Tibial nerve (tissue), 4 donors: ENCODE measurements at regions not wholly inside any gene's neighbourhood (a gene's known extent, or its start where the extent isn't known, plus 50 kb on each side); places are given as distances from the start of the nearest gene placed in this dataset.
"Not testable (repeated sequence)": the region's sequence is repeated elsewhere in the genome, so short reads cannot be mapped to it uniquely, and the experiment has no call there.

Experiments used
- DNase-seq, 2 donors: peaks; one replicate each; pipeline ENCODE4 v3.0.0-alpha.2; 2019; ENCODE audit warnings: low spot score in 2 of 2
- H3K27ac ChIP-seq, 4 donors: fragments of 200-600 bp; sonication (generic) in 3 of 4; one replicate each; pipeline ENCODE4 v1.5.1; 2017 to 2019; ENCODE audit warnings: mild to moderate bottlenecking in 1 of 4
- H3K27me3 ChIP-seq, 2 donors: fragments of 200-600 bp; sonication (generic) in 1 of 2; one replicate each; pipeline versions ENCODE4 v1.5.1 to v1.6.0; 2017 to 2019
- H3K36me3 ChIP-seq, 3 donors: fragments of 200-600 bp; sonication (generic); one replicate each; pipeline ENCODE4 v1.5.1; 2018 to 2019
- H3K4me1 ChIP-seq, 4 donors: fragments of 200-600 bp; sonication (generic) in 3 of 4; one replicate each; pipeline ENCODE4 v1.5.1; 2017 to 2019
- H3K4me3 ChIP-seq, 4 donors: fragments of 200-600 bp; sonication (generic) in 3 of 4; one replicate each; pipeline ENCODE4 v1.5.1; 2017 to 2019; ENCODE audit warnings: mild to moderate bottlenecking in 1 of 4, moderate library complexity in 1 of 4
- H3K9me3 ChIP-seq, 4 donors: fragments of 200-600 bp; sonication (generic) in 3 of 4; one replicate each; pipeline ENCODE4 v1.5.1; 2017 to 2019
- EP300 ChIP-seq, 2 donors: sonication (generic); formaldehyde crosslinking; IDR thresholded peaks; one replicate each; pipeline ENCODE4 v1.6.1; 2017; ENCODE audit warnings: antibody characterized with exemption in 2 of 2, mild to moderate bottlenecking in 1 of 2
- POLR2A ChIP-seq, 2 donors: fragments of 450-650 bp; IDR thresholded peaks; one replicate each; pipeline ENCODE4 v1.6.1; 2017; ENCODE audit warnings: antibody characterized with exemption in 2 of 2, mild to moderate bottlenecking in 2 of 2, moderate library complexity in 2 of 2
- WGBS, 2 donors: methylation state at CpG; one replicate each; pipeline ENCODE4 v1.1.5; 2018; 5-methylcytosine and 5-hydroxymethylcytosine counted together
- TF ChIP-seq, protein P1 (sequence below), 5 experiments: fragments of 200-600 bp in 3 of 5; fragments of 450-650 bp in 2 of 5; sonication (generic) in 3 of 5; IDR thresholded peaks; one replicate each; pipeline ENCODE4 v1.5.1; 2016 to 2019; ENCODE audit warnings: antibody characterized with exemption in 5 of 5, mild to moderate bottlenecking in 3 of 5, moderate library complexity in 2 of 5

- no peak for TF ChIP-seq EP300 (IDR thresholded peaks at IDR 0.05)
- TF ChIP-seq POLR2A (IDR thresholded peaks at IDR 0.05): no peak
- TF ChIP-seq, protein P1, sequence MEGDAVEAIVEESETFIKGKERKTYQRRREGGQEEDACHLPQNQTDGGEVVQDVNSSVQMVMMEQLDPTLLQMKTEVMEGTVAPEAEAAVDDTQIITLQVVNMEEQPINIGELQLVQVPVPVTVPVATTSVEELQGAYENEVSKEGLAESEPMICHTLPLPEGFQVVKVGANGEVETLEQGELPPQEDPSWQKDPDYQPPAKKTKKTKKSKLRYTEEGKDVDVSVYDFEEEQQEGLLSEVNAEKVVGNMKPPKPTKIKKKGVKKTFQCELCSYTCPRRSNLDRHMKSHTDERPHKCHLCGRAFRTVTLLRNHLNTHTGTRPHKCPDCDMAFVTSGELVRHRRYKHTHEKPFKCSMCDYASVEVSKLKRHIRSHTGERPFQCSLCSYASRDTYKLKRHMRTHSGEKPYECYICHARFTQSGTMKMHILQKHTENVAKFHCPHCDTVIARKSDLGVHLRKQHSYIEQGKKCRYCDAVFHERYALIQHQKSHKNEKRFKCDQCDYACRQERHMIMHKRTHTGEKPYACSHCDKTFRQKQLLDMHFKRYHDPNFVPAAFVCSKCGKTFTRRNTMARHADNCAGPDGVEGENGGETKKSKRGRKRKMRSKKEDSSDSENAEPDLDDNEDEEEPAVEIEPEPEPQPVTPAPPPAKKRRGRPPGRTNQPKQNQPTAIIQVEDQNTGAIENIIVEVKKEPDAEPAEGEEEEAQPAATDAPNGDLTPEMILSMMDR (IDR thresholded peaks at IDR 0.05): no peak
- Histone ChIP-seq H3K9me3 (peaks cover 0 to 9% (median 0%) of the 10 kb centered on the region in 4 donors), H3K4me3 (no peak overlapping the region)
Measured at GRCh38 chrY:18889548-18889947, 116.0 kb upstream of the HSFY2 start.

GRCh38 chrY:18884748-18885147 is 111.2 kb upstream of the HSFY2 start:
- Histone ChIP-seq H3K27ac (no peak overlapping the region), H3K36me3 (no peaks in the 10 kb centered on the region), H3K4me1 (no peaks in the 10 kb centered on the region), H3K4me3 (no peak overlapping the region), H3K27me3 (no peaks in the 10 kb centered on the region), H3K9me3 (no peaks in the 10 kb centered on the region)
- DNase-seq: no peak
- WGBS, 2 donors: 79% methylated on average over 2 of the region's 2 CpGs; no CpG with 5 or more reads in 1 of the 2 donors
- TF ChIP-seq EP300 (IDR thresholded peaks at IDR 0.05): no peak
- TF ChIP-seq, protein P1 (IDR thresholded peaks at IDR 0.05): no peak
- no peak for TF ChIP-seq POLR2A (IDR thresholded peaks at IDR 0.05)

More at GRCh38 chrY:18889548-18889947, 116.0 kb upstream of the HSFY2 start:
- Histone ChIP-seq H3K4me1 (no peaks in the 10 kb centered on the region), H3K27ac (no peak overlapping the region), H3K36me3 (no peaks in the 10 kb centered on the region), H3K27me3 (no peaks in the 10 kb centered on the region)
- 100% methylated on average over 2 of the region's 2 CpGs; no CpG with 5 or more reads in 1 of the 2 donors for WGBS, 2 donors
- no peak for DNase-seq

DNA sequence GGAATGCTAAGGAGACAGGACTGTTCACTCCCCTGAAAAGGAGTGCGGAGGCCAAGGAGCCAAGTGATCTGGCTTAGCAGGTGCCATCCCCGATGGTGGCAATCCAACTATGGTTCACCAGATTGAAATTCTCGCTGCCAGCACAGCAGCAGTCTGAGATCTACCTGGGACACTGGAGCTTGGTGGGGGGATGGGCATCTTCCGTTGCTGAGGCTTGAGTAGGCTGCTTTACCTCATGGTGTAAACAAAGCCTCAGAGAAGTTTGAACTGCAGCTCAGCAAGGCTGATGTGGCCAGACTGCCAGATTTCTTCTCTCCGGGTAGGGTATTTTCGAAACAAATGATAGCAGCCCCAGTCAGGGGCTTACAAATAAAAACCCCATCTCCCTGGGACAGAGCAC is 95.6 kb upstream of the HSFY2 start:
- no CpG with 5 or more reads among the region's 6 CpGs for WGBS, 2 donors
- H3K4me3 ChIP-seq, H3K27ac ChIP-seq: not testable (repeated sequence)

DNA sequence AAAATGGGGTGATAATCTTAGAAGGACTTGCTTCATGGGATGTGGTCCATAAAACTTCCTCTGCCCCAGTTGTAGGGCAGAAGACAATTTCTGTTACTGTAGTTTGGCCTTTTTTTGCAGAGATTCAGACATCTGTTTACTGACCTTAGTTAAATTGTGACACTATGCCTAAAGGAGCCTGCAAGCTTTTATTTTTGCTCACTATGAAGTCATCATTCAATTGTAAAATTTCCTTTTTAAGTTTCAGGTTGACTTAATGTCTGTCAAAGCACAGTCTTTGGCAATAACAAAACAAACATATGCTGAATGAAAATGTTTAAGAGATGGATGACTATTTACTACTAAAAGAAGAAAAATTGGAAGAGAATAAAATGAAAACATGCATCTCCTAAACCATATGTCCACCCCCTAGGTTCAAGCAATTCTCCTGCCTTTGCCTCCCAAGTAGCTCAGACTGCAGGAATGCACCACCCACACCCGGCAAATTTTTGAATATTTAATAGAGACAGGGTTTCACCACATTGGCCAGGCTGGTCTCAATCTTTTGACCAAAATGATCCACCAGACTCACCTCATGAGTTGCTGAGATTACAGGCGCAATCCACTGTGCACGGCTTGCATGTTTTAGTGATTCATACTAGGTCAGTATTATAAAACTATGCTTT is 93.5 kb upstream of the HSFY2 start:
- H3K27ac ChIP-seq, H3K9me3 ChIP-seq, H3K27me3 ChIP-seq, H3K4me1 ChIP-seq, DNase-seq, H3K36me3 ChIP-seq, H3K4me3 ChIP-seq: not testable (repeated sequence)
- 100% methylated on average over 1 of the region's 3 CpGs; no CpG with 5 or more reads in 1 of the 2 donors for WGBS, 2 donors

More for the DNA sequence above, 95.6 kb upstream of the HSFY2 start:
- not testable (repeated sequence) for H3K4me1 ChIP-seq, H3K27me3 ChIP-seq, H3K36me3 ChIP-seq, DNase-seq, H3K9me3 ChIP-seq

DNA sequence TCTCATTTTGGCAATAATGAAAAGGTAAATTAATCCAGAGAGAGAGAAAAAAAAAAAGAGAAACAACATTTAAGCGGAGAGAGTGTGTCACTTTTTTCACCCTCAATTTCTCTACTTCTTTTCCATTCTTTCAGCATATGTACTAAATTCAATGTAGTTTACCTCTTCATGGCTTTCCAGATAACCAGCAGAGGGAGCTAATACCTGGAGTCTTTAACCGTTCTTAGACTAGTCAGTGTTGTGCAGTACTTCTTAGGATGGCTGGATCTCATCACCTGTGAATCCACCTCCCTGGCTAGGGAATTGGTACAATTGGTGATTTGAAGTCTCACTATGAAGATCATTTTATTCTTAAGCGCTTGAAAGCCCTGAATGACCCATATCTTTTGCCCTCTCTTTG is 87.3 kb upstream of the HSFY2 start:
- no CpG with 5 or more reads among the region's 3 CpGs for WGBS, 2 donors
- not testable (repeated sequence) for H3K4me1 ChIP-seq, H3K27ac ChIP-seq, H3K36me3 ChIP-seq, H3K9me3 ChIP-seq, H3K4me3 ChIP-seq, DNase-seq, H3K27me3 ChIP-seq

DNA sequence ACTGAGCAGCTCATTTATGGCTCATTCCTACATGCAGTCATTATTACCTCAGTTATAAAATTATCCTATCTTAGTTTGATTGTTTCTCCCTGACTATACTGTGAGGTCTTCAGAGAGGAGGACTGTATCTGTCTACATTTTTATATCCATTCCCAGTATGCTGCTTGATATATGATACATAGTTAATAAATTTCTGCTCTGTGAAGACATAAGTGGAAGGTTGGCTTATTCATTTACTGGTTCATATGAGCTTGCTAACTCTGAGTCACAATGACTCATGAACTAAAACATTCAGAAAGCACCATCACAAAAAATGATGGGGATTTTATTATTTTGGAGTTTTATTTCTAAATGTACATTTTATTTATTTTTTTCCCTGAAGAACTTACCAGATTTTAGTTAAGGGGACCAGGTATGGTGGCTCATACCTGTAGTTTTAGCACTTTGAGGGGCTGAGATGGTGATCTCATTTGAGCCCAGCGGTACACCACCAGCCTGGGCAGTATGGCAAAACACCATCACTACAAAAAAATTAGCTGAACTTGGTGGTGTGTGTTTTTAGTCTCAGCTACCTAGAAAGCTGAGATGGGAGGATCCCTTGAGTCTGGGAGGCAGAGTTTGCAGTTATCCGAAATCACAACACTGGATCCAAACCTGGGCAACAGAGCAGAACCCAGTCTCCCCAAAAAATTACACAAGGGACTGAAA is 85.1 kb upstream of the HSFY2 start:
- H3K27me3 ChIP-seq, H3K4me1 ChIP-seq, H3K9me3 ChIP-seq, H3K4me3 ChIP-seq, H3K27ac ChIP-seq, DNase-seq, H3K36me3 ChIP-seq: not testable (repeated sequence)
- no CpG with 5 or more reads among the region's 2 CpGs for WGBS, 2 donors

- H3K27me3 ChIP-seq, H3K4me1 ChIP-seq, H3K36me3 ChIP-seq, H3K9me3 ChIP-seq, H3K27ac ChIP-seq, DNase-seq, H3K4me3 ChIP-seq: not testable (repeated sequence)
- no CpG with 5 or more reads among the region's 2 CpGs for WGBS, 2 donors
Measured at GRCh38 chrY:18855184-18855583, 81.6 kb upstream of the HSFY2 start.

GRCh38 chrY:18853323-18853722 is 79.8 kb upstream of the HSFY2 start:
- H3K4me3 ChIP-seq, DNase-seq, H3K27ac ChIP-seq, H3K4me1 ChIP-seq, H3K27me3 ChIP-seq, H3K36me3 ChIP-seq, H3K9me3 ChIP-seq: not testable (repeated sequence)
- no CpG with 5 or more reads among the region's 4 CpGs for WGBS, 2 donors

GRCh38 chrY:18836643-18837042 is 63.1 kb upstream of the HSFY2 start:
- not testable (repeated sequence) for H3K36me3 ChIP-seq, H3K9me3 ChIP-seq, H3K27ac ChIP-seq, H3K27me3 ChIP-seq, H3K4me3 ChIP-seq, H3K4me1 ChIP-seq, DNase-seq
- WGBS, 2 donors: no CpG with 5 or more reads among the region's 6 CpGs
